PFSK-1 (cell line): ENCODE measurements at regions not wholly inside any gene's neighbourhood (a gene's known extent, or its start where the extent isn't known, plus 50 kb on each side); places are given as distances from the start of the nearest gene placed in this dataset.

ENCODE experiments used
- FOXP2 ChIP-seq: optimal IDR thresholded peaks from 2 replicates; pipeline ENCODE3; 2011; ENCODE audit warnings: borderline replicate concordance, control low read depth, inconsistent platforms; ENCODE audit not compliant: insufficient read depth; ENCODE audit errors: extremely low read length, extremely low read depth
- POLR2AphosphoS5 ChIP-seq: IDR thresholded peaks from 2 replicates; pipeline ENCODE4 v1.6.1; 2012; ENCODE audit warnings: low read depth, mild to moderate bottlenecking, control low read depth, low read length, moderate library complexity
- REST ChIP-seq, 2 experiments: IDR thresholded peaks; 2 replicates each; pipeline versions ENCODE4 v1.6.1 to v1.8.0; 2011 to 2012; ENCODE audit warnings: low read depth in 2 of 2, low read length in 2 of 2, control low read depth in 1 of 2, inconsistent platforms in 1 of 2, mild to moderate bottlenecking in 1 of 2, moderate library complexity in 1 of 2; ENCODE audit not compliant: insufficient read depth in 1 of 2
- SIN3A ChIP-seq: IDR thresholded peaks from 2 replicates; pipeline ENCODE4 v1.6.1; 2012; ENCODE audit warnings: mild to moderate bottlenecking, low read length, moderate library complexity, borderline replicate concordance; ENCODE audit not compliant: insufficient read depth
- TAF1 ChIP-seq: IDR thresholded peaks from 2 replicates; pipeline ENCODE4 v1.6.1; 2012; ENCODE audit warnings: low read length, control low read depth, borderline replicate concordance; ENCODE audit not compliant: insufficient read depth

GRCh38 chr5:117533792-117534191, 959.2 kb upstream of the SEMA6A start:
- TF ChIP-seq TAF1 (no peak), SIN3A (no peak), FOXP2 (no peak), REST (IDR thresholded peaks at IDR 0.05; ENCODE audit: insufficient read depth in 1 of 2, low read depth in 2 of 2, low read length in 2 of 2) (no peak), POLR2AphosphoS5 (no peak)

DNA sequence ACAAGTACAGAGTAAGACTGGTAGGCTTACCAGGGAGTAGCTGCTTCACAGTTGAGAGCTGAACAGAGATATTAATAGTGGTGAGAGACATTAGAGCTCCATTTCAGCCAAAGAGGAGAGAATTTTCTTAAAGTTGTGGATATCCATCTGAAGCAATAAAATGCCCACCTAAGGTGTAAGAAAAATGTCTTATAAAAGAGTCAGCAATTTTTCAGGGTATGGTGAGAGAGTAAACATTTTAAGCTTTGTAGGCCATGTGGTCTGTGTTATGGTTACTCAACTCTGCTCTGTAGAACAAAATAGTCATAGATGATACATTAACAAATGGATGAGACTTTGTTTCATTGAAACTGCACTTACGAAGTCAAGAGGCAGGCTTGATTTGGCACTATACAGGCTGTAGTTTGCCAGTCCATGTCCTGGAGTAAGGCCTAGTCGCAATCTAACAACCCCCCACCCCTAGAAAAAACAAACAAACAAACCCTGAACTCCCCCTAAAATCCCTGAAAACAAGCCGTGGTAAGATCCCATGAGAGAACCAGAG, 945.4 kb upstream of the SEMA6A start:
- TF ChIP-seq SIN3A, result no peak
- no peak for TF ChIP-seq POLR2AphosphoS5
- no peak for TF ChIP-seq REST (IDR thresholded peaks at IDR 0.05; ENCODE audit: insufficient read depth in 1 of 2, low read depth in 2 of 2, low read length in 2 of 2)
- no peak for TF ChIP-seq TAF1
- no peak for TF ChIP-seq FOXP2

DNA sequence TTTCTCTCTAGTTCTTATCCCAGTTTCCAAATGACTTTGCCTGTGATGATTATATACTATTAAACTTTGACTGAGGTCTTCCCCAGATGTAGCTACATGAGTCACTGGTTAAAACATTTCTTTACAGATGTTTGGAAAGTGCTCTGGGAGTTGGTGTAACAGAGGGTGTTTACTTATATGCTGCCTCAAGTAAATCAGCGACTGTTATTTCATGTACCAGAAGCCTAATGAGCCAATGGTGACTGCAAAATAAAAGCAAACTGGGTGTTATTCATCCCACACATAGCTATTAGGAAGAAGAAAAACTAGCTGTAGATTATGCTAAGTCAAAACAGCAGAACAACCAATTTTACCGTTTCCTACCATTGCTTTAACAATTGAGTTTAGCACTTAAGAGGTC, 929.7 kb upstream of the SEMA6A start:
- no peak for TF ChIP-seq SIN3A
- TF ChIP-seq FOXP2, result no peak
- no peak for TF ChIP-seq REST (IDR thresholded peaks at IDR 0.05; ENCODE audit: insufficient read depth in 1 of 2, low read depth in 2 of 2, low read length in 2 of 2)
- no peak for TF ChIP-seq POLR2AphosphoS5
- no peak for TF ChIP-seq TAF1

DNA sequence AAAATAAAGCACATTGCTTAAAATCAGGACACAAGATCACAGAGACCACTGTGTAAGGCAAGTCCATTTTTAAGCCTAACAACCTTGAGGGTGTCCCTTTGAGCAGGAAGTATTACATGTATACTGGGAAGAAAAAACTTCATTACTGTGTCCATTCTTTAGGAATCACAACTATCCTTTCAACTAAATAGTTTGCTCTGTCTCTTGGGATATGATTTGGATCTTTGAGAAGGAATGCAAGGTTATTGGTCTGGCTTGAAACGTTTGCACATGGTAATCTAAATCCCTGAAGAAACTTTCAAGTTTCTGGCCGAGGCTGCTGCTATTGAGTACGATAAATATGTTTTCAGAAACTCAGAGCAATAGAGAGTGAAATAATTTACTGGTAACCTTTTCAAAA, 923.0 kb upstream of the SEMA6A start:
- no peak for TF ChIP-seq POLR2AphosphoS5
- TF ChIP-seq TAF1, result no peak
- TF ChIP-seq REST (IDR thresholded peaks at IDR 0.05; ENCODE audit: insufficient read depth in 1 of 2, low read depth in 2 of 2, low read length in 2 of 2), result no peak
- no peak for TF ChIP-seq FOXP2
- TF ChIP-seq SIN3A, result no peak

DNA sequence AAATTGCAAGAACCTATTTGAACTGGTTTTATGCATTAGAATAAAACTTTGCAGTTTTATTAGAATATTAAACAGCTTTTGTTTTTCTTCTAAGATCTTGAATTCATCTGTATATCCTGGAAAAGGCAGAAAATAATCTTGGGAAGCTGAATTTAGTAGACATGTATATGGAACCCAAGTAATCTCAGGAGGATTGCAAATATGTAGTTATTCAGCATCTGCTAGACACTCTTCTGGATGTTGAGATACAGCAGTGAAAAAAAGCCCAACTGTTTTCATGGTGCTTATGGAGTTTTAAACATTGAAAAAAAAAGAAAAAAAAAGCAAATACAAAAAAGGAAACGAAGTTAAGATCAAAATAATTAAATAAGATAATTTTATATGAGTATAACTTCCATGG, 922.2 kb upstream of the SEMA6A start:
- TF ChIP-seq POLR2AphosphoS5, result no peak
